ENCODE measurements at regions not wholly inside any gene's neighbourhood (a gene's known extent, or its start where the extent isn't known, plus 50 kb on each side); places are given as distances from the start of the nearest gene placed in this dataset.

DNA sequence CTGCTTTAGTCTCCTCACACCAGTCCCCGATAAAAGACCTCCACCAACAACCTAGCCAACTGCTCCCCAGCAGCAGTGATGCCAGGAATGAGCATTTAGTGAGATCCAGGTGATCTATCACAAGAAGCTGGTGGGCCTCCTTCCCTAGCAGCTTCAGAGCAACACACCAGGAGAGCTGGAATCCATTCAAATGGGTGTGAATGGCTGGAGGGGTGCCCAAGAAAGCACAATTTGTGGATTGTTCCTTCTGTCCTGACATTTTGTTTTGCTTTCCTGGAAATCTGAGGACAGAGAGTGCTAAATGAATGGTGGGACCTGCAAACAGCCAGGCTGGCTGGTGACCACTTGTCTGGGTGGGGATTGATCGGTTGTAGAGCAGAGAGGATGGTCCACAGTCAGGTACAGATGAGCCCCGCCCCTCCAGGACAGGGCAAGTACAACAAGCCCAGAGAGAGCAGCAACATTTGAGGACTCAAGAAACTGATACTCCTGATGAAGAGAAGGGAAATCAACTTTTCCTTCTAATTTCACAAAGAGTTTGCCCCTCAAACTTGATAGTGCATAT lies 316.8 kb downstream of the VPS13C start:
- FAIRE-seq (no peak), DNase-seq (ENCODE audit: insufficient read length, low spot score) (no peak)

DNA sequence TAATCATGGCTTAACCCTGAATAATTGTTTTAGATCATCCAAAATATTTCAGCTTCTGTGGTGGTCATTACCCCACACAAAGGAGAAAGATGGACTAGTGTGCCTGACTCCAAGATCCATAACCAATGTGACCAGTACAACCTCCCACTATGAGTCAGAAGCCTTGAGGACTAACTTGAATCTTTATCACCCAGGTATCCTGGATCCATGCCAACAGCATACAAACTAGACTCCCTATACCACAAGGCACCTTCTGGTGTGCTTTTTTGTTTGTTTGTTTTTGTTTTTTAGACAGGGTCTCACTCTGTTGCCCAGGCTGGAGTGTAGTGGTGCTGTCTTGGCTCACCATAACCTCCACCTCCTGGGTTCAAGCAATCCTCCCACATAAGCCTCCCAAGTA lies 317.7 kb downstream of the VPS13C start:
- no peak for FAIRE-seq
- DNase-seq (ENCODE audit: insufficient read length, low spot score), result no peak

DNA sequence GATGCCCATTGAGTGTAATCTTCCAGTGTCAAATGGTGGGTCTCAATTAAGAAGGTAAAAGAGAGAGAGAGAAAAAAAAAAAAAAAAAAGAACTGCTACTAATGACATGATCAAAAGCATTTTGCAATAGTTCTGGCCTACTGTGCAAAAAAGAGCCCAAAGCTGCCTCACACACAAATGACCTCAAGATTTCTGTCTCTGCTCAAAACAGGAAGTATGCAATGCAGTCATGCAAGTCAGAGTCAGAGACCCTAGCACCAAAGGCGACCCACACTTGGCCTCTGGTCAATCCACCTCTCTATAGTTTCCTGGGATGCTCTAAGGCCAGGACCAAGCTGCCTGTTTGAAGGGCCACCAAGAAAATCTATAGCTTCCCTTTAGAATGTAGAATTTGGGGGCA lies 323.5 kb downstream of the VPS13C start:
- FAIRE-seq, result no peak
- DNase-seq (ENCODE audit: insufficient read length, low spot score), result no peak

DNA sequence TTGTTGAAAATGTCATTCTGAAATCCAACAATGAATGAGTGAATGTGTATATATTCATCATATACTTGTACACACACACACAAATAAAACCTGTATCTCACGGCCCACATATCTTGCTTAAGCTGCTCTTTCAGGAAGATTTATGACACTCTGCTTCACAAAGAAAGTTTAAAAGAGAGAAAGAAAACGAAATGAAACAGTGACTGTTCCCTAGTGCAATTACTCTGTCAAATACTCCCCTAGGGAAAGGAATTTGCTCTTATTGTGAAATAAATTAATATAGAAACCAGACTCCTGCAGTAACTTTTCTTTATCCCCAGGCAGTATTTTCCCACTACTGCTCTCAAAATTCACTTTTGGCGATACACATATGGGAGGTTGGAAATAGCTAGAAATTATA lies 329.1 kb downstream of the VPS13C start:
- FAIRE-seq, result no peak
- DNase-seq (ENCODE audit: insufficient read length, low spot score), result no peak

DNA sequence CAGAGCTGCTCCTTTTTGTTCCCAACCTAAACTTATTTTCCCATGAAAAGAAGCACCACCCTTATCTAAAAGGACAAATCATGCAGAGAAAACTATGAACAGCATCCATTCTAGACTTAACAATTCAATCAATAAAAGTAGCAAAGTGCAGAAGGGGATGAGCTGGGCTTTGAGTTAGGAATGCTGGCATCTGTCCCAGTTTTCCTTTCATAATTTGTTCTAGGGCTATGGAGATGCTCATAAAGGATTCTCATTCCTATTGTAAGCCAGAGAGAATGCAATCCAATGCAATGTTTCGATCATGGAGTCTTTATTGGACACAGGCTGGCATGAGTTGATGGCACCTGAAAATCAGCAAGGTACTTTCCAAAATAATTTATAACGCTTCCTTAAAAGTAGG lies 330.6 kb downstream of the VPS13C start:
- no peak for FAIRE-seq
- DNase-seq (ENCODE audit: insufficient read length, low spot score), result no peak

DNA sequence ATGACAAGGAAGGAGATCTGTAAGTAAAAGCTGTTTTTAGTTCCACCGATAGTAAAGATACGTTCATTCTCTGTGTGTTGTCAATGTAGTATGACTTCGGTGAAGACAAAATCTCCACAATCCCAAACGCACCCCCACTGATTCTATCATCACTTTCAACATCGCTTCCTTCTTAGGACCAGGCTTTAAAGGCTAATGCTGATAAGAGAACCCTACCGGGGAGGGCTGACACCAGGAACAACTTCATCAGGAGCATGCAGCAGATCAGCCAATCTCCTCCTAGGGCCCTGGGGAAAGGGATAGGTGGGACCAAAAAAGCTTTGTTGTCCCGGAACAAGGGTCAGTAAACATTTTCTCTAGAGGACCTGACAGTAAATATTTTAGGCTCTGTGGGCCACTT lies 334.1 kb downstream of the VPS13C start:
- no peak for DNase-seq (ENCODE audit: insufficient read length, low spot score)
- no peak for FAIRE-seq

DNA sequence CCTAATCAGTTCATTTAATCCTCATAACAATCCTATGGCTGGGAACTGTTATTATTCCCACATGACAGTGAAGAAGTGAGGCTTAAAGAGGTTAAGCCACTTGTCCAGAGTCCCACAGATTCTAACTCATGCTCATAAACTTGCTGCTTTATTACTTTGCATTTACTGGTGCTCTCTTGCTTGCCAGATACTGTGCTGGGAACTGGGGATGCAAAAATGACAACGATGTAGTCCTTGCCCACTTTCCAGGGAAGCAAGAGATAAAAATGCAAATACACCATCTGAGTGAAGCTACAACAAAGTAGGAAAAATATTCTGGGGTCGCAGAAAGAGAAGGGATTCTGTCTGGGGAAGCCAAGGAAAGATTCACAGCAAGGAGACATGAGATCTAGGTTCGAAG lies 335.0 kb downstream of the VPS13C start:
- FAIRE-seq, result no peak
- DNase-seq (ENCODE audit: insufficient read length, low spot score), result no peak

DNA sequence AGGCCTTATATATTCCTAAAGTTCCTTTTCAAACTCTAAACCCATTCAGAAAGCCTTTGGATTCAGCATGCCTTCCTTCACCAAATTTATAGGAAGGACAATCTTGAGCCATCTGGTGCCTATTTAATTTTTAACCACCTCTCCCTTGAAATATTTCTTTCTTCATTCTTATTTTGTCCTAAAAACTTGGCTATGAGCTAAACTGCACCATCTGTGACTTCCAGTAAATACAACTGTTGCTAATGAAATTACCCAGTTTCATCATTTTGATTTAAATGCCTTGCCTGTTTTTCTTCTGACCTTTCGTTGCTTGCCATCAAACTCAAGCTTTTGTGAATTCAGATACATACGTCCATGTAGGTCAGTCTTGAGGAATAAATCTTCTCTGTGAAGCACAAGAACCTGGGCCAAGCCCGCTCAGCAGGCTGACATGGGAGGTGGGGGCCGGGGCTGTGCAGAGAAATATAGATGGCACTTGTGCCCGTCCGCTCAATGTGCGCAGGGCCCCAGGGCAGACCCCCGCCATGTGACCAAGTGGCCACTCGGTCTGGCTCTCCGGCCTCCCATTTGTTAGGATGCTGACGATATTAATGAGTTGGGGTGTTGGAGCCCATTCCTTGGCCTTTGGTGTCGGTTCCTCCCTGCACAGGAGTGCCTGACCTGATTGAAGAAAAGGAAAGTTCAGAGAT lies 335.9 kb downstream of the VPS13C start:
- FAIRE-seq (no peak), DNase-seq (ENCODE audit: insufficient read length, low spot score) (no peak)

DNA sequence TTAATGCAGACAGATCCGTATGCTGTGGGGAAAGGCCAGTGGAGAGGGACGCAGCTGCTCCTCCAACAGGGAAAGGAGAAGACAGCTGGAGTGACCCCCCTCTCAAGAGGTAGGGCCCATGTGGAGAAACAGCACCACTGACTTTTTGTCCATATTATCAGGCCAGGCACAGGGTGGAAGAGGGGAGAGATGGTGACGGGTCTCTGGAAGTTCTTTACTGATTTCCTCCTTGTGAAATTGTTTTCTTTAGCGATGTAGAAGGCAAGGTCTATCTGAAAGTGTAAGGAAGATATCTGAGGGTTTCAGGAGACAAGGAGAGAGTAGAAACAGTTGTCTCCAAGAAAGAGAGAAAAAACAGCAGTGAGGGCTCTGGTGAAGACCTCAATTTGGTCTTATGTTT lies 338.8 kb downstream of the VPS13C start:
- no peak for FAIRE-seq
- no peak for DNase-seq (ENCODE audit: insufficient read length, low spot score)

DNA sequence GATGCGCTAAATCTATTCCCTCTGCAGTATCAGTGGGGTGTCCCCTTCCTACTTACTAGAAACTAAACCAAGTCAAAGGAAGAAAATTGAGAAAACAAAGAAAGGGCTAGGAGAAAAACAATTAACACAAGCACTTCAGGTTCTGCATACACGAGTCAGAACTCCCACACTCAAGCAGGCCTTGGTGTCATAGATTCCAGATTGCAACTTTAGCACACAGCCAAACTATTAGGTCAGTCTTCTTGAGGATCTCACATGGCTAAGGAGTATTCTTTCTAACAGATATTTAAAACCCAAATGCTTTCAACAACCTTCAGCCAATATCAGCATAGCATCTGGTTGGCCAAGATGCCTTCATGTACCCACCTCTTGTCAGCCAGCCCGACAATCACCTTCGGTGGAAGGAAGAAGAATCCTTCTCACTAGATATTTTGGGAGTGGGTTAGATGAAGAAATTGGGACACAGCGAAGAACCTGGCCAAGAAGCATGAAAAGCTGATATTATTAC lies 340.0 kb downstream of the VPS13C start:
- no peak for DNase-seq (ENCODE audit: insufficient read length, low spot score)
- FAIRE-seq, result no peak

DNA sequence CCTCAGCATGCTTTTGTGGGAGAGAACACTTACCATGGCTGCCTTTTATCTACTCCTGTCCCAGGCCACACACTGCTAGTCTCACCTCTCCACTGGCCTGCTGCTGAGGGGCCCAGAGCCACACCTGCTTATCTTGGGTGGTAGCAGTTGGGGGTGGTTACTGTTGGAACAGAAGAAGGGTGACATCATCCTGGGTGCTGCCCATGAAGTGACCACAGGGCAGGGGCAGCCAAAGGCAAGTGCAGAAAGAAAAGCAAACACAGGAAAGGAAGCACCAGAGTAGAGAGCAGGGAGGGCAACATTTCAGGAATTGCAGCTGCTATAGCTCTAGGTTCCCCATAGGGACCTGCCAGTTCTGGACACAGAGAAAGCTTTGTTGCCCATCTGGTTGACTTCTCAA lies 345.2 kb downstream of the VPS13C start:
- no peak for DNase-seq (ENCODE audit: insufficient read length, low spot score)
- no peak for FAIRE-seq

DNA sequence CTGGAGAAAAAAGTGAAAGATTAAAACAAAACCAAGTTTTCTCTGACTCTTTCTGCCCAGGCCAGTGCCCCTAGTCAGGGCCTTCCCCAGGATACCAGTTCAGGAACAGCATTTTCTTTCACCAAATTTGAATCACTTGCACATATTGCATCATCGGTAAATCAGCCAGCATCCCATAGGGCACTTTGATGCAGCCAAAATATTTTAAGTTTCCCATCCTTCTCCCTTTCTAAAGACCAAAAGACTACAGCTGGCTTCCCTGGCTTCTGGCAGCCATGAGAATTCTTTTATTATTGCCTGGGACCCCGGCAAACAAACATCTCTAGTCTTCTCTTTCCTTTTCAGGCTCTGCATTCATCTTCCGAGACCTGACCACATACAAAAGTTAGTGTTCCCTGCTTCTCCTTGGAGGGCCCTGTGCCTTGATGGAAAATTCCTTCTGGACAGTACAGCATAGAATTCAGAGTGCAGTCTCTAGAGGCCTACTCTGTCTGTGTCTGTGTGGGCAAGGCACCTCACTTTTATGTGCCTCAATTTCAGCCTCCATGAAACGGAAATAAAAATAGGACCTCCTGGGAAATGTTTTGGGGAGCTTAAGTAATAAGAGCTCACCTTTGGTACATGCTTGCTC lies 348.0 kb downstream of the VPS13C start:
- no peak for FAIRE-seq
- DNase-seq (ENCODE audit: insufficient read length, low spot score), result no peak

DNA sequence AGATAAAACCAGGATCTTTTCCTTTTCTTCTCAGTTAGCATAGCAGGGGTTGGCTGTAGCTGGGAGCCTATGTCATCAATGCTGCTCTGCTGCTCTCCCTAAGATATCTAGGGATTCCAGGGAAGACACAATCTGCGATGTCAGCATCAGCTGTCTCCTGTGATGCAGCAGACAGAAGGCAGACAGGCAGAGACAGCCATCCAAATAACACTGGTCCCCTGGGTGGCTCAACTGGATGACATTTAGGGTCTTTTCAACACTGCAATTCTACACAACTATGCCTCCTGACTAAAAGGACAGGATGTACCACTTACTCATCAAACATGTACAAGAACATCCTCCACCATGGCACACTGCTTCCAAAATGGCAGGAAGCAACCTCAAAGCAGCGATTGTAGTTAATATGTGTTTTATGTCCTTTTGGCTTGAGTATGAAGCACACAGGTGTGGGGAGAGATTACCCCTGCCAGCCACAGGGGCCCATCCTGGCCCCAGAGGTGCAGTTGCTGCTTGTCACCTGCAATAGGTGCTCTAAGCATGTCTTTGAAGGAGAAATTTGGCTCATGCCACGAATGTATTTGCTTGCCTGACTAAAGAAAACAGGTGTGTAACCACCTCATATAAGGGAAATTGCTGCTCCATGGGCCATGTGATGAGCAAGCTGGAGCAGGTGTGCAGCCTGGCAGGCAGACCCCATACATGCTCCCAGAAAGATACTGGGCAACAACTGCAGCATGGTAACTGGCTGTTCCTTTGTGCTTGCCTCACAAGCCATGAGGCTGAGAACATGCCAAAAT lies 357.8 kb downstream of the VPS13C start:
- FAIRE-seq (no peak), DNase-seq (ENCODE audit: insufficient read length, low spot score) (no peak)

DNA sequence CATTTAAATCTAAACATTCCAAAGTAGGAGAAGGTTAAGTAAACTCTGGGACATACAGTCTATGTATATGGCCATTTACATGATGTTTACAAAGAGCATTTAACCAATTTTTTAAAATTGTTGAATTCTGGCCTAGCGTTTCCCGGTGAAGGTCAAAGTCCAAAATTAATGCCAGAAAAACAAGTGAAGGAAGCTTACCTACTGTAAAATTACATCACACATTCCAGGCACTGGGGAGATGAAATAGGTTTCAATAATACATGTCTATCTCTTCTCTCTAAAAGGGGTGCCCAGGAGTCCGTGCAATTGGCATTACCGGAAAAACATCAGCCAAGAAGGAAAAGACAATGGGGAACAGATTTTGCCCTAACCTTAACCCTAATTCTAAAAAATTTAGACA lies 358.8 kb downstream of the VPS13C start:
- FAIRE-seq, result no peak
- DNase-seq (ENCODE audit: insufficient read length, low spot score), result no peak

DNA sequence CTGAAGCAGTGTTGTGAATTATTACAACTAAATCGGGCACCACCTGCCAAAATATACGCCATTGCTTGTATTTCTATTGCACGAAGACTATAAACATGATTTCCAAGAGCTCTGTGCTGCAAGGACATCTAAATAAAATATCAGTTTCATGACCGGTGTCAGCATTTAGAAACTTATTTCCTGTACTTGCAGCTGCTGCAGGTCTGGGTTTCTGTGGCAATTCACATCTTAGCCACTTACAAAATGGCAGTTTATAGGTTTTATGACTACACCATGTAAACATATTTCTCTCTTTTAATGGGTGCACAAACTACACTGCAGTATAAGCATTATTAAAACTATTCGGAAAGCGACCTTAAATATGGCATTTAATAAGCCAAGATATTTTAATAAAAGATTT lies 359.4 kb downstream of the VPS13C start:
- no peak for FAIRE-seq
- no peak for DNase-seq (ENCODE audit: insufficient read length, low spot score)

DNA sequence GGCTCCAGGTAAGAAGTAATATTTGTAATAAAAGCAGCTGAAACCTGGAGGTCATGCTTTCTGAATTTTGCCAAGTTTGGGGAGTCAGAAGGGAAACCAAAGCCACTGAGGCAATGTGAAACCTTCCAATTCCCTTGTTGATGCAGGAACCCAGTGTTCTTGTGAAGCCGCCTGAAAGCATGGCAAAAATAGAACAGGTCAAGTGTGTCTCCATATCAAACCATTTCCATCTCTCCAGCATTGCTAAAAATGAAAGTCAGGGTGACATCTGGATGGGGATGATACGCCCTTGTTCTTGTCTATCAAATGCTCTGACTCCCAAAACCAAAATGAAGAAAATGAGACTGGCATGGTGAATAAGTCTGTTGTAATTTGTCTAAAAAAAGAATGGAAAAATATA lies 362.5 kb downstream of the VPS13C start:
- DNase-seq (ENCODE audit: insufficient read length, low spot score), result no peak
- FAIRE-seq, result no peak

DNA sequence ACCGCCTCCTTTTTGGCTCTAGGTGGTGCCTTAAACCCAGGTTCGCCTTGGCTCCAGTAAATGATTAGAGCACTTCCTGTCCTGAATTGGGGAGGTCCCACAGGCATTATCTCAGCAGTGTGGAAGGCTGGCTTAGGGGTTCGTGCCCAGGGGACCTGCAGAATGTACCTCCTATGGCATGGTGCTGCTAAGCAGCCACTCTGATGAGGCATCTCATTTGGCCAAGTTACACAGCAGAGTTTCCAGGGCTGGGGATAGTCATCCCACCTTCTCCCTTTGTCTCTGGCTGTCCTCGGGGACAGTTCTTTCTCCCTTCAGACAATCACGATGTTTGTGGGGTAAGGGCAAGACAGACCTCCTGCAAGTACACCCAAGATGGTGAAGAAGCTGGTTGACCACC lies 371.2 kb downstream of the VPS13C start:
- FAIRE-seq (no peak), DNase-seq (ENCODE audit: insufficient read length, low spot score) (no peak)

DNA sequence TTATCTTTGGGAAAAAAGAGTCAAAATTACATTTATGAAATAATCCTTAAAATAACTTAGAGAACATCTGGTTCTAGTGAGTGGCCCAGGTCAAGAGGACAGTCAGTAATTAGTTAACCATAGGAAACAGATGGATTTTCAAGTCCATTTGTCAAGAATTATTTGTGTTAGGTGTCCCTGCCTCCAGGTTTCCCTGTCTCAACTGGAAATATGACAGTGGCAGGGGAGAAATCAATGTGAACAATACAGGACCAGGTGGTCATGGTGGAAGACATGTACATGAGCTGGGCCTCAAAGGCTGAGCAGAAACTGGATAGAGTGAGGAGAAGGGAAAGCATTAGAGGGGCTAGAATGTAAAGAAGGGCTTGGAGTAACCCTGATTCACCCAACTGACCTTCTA lies 372.6 kb downstream of the VPS13C start:
- DNase-seq (ENCODE audit: insufficient read length, low spot score) (no peak), FAIRE-seq (no peak)

DNA sequence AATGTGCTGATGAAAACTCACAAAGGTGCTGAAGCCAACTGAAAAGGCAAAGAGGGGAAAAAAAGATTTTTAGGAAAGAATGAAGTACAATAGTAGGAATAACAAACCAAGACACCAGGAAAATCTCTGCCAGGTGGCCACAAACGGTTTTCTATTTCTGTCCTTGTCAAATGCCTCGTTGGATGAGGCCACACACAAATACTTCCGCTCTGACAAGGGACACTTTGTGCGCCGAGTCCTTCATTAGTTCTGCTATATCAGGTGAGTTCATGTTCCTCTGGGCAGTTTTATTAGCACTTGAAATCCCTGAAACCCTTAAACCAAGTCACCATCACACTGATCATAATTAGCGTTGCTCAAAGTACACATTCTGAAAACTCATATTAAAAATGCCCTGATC lies 373.1 kb downstream of the VPS13C start:
- DNase-seq (ENCODE audit: insufficient read length, low spot score), result no peak
- no peak for FAIRE-seq

DNA sequence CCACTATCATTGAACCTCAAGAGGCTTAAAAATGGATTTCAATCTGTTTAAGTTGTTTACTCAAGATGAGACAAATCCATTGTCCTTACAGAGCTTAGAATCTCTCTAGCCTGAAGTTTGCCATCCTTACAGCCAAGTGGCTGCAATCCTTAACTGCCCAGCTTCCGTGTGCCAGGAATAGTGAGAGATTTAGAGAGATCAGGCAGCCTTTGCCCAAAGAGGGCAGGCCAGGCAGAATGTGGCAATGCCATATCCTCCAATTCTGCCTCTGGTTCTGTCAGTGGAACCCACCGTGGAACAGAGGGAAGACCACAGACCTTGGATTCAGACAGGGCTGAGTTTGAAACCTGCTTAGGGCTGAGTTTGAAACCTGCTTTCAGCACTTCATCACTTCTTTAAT lies 374.3 kb downstream of the VPS13C start:
- DNase-seq (ENCODE audit: insufficient read length, low spot score) (no peak), FAIRE-seq (no peak)

DNA sequence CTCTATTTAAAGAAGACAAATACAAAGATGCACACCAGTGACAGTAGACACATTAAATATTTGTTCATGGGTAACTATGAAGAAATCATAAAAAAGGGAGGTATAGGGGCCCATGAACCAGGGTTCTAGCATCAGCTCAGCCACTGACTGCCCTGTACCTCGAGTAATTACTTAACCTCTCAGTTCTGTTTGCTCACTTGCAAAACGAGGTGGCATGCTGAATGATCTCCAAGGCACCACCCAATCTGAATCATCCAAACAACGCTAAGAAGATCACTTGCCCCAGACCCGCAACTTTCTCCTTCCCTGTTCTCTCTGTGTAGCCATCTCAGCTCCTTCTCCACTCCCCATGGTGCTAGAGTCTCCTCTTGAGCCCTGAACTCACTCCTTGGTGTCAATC lies 374.7 kb downstream of the VPS13C start:
- FAIRE-seq (no peak), DNase-seq (ENCODE audit: insufficient read length, low spot score) (no peak)
